Inferior parietal cortex (tissue), 1 donor: ENCODE measurements at regions not wholly inside any gene's neighbourhood (a gene's known extent, or its start where the extent isn't known, plus 50 kb on each side); places are given as distances from the start of the nearest gene placed in this dataset.
"Not testable (repeated sequence)": the region's sequence is repeated elsewhere in the genome, so short reads cannot be mapped to it uniquely, and the experiment has no call there.

ENCODE experiments used
- DNase-seq: peaks from one replicate; pipeline ENCODE4 v3.0.0-alpha.2; 2016; ENCODE audit errors: extremely low spot score

- DNase-seq = no peak
Observed at GRCh38 chr6:11427091-11427722, 110.3 kb upstream of the TMEM170B start.

- DNase-seq = no peak
Observed at GRCh38 chr6:11426571-11426970, 111.0 kb upstream of the TMEM170B start.

DNA sequence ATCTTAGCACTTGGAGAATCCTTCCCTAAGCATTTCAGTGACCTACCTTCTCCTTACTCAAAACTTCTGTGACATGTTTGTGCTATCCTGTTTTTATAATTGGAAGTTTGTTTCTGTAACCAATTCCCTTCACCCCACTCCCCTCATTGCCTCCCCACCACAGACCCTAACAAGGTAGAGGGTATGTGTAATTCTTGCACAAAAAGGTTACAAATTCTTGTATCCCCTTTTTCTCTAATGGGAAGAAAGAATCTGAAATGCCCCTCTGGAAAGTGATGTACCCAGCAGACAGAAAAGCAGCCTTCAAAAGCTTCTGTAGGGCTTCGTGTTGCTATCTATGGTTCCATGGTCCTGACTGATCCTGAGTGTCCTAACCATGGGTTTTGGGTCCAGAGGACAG lies 111.7 kb upstream of the TMEM170B start:
- no peak for DNase-seq

DNA sequence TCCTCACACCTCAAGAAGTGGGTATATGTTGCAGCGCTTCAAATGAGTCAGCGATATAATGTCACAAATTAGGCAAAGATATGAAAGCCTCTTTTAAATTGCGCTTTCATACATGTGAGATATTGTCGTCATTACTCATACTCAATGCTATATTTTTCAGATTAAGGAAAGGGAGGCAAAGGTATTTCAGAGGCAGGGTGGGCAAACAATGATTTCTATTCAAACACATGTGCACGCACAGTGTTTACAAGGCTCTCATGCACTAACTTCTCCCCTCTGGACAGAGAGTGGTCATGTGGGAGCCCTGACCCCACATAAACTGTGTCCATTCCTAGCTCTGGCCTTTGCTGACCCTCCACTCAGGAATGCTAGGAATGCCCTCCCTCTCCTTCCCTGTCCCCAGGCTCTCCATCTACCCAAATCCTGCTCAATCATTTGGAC lies 112.1 kb upstream of the TMEM170B start:
- DNase-seq = no peak

- no peak for DNase-seq
Observed at GRCh38 chr6:11424395-11425034, 113.0 kb upstream of the TMEM170B start.

- DNase-seq = no peak
Observed at GRCh38 chr6:11423667-11424066, 113.9 kb upstream of the TMEM170B start.

DNA sequence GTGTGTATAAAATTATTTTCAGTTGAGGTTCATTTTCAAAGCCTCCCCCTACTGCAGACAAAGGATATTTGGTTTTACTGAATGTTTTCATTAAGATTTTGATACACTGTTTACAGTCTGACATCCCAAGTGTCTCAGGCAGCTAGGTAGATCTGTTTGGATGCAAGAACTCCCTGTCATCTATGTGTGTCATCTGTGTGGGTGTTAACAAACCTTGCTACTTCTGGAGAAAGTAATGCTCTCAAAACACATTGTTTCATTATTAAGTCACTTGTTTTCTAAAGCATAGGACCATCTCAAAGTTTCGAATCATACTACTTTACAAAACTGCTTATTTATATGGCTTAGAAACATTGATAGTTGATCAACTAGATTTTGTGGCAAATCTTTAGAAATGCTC lies 114.5 kb upstream of the TMEM170B start:
- no peak for DNase-seq

DNA sequence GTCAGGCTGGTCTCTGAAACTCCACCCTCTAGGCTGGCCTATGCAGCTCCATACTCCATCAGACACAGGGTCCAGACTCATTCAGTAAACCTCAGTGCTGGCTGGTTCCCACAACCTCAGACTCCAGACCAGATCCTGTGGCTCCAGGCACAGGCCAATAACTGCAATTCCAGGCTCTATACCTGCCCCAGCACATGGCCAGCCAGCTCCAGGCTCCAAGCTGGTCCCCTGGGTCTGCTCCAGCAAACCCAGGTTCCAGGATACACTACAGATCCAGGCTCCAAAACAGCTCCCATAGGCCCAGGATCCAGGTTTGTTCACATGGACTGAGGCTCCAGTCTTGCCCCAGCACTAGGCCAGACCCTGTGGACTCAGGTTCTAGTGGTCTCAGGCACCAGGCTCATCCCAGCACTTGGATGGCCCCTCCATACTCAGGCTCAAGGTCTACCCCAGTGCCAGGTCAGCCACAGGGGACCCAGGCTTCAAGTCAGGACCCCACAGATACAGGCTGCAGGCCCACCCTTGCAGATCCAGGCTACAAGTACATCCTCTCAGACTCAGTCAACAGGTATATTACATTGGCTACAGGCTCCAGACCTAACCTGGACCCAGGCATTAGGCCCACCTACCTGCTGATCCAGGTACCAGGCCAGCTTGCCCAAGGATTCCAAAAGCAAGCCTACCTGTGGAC lies 117.6 kb upstream of the TMEM170B start:
- no peak for DNase-seq

DNA sequence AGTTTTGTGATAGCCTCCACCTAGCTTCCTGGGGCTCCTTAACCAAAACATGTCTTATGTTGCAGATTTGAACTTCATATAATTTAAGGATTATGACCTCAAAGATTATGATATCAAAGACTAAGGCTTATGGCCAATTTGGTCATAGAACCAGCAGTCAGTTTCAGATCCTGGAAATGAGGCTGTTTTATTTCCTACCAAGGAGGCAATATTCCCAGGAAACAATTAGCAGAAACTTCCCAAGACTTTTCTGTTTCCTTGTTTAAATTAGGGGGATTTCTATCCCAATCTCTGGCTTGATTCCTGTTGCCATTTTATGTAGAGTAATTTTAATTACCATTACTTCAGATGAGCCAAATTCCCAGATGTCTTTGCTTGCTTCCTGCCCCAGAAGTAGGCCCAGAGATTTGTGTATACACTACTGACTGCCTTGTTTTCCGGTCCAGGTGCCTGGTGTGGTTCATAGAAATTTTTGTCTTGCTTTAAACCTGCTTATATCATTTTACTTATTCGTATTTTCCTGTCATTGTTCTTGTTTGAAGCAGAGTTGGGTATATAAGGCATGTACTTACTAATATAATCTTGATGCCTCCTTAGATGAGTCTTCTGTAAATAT lies 119.2 kb upstream of the TMEM170B start:
- no peak for DNase-seq

GRCh38 chr6:11416936-11417576 lies 120.5 kb upstream of the TMEM170B start:
- DNase-seq = no peak

GRCh38 chr6:11416099-11416935 lies 121.2 kb upstream of the TMEM170B start:
- DNase-seq = not testable (repeated sequence)

DNA sequence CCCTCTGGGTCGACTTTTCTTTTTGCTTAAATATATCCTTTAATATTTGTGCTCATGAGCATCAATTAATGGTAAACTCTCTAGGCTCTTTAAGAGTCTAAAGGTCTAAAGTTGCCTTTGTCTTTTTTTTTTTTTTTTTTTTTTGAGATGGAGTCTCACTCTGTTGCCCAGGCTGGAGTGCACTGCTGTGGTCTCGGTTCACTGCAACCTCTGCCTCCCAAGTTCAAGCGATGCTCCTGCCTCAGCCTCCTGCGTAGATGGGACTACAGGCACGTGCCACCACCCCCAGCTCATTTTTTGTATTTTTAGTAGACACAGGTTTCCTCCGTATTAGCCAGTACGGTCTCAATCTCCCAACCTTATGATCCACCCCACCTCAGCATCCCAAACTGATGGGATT lies 122.0 kb upstream of the TMEM170B start:
- no peak for DNase-seq

GRCh38 chr6:11414176-11414963 lies 123.2 kb upstream of the TMEM170B start:
- DNase-seq = no peak

DNA sequence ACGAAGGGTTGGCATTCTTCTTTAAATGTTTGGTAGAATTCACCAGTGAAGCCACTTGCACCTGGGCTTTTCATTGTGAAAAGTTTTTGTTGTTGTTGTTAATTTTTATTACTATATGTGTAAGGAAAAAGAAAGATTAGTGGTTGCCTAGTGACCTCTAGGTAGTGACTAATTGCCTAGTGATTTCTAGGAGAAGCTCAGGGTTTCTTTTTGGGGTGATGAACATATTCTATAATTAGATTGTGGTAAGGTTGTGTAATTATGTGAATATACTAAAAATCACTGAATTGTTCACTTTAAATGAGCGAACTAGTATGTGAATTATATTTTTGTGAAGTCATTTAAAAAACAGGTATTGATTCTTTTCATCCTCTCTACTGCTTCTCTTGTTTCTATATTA lies 123.8 kb upstream of the TMEM170B start:
- DNase-seq = no peak

DNA sequence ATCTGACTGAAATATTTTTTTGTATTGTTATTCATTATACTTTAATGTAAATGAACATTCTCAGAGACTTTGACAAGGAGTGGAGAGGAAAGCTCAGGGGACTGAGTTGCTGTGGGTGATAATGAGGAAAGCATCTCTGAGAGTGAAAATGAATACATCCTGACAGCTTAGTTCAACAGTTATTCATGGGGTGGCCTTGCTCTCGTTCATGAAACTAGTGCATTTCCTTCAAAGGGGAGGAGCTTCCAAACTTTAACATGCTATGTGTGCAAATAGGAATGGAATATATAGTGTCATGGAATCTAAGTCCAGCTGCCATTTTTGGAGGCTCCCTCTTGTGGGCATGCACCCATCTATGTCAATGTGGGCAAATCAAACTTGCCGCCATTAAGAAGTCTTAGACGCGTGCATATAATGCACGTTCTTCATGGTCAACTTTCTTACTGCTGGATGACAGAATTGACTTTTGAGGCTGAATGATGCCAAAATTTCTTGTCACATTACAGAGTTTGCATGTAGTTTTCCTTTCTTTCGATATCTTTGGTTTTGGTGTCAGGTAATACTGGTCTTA lies 124.3 kb upstream of the TMEM170B start:
- no peak for DNase-seq

DNA sequence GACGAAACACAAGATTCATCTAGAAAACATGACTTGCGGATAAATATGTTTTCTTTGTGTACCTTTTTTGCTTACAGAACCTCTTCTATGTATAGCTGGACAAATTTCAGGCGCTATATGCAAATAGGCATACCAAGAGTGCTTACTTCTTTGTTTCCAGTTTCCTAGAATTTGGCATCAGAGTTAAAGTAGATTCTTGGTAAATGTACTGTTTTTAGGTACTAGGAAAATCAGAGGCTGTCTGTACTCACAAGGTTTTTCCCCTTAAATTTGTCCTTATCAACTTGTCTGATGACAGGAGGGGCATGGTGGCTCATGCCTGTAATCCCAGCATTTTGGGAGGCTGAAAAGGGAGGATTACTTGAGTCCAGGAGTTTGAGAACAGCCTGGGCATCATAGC lies 124.9 kb upstream of the TMEM170B start:
- no peak for DNase-seq

DNA sequence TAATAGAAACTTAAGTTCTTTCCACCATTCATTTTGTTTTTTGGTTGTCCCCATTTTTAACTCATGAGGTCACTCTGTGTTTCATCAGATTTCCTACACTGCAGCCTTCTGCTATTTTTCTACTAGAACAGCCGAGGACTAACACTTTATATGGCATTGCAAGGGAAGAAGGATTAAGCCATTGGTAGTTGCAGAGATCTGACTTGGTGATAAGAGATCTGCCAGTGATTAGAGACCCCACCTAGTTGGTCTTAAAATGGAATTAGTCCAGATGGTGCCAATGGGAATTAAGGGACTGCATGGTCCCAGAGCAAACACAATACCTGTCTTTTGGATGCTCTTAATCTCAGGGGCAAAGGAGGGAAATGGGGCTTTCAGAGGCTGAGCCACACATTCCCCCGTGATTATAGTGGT lies 125.5 kb upstream of the TMEM170B start:
- DNase-seq = no peak

- DNase-seq = no peak
Observed at GRCh38 chr6:11411593-11411992, 126.0 kb upstream of the TMEM170B start.

DNA sequence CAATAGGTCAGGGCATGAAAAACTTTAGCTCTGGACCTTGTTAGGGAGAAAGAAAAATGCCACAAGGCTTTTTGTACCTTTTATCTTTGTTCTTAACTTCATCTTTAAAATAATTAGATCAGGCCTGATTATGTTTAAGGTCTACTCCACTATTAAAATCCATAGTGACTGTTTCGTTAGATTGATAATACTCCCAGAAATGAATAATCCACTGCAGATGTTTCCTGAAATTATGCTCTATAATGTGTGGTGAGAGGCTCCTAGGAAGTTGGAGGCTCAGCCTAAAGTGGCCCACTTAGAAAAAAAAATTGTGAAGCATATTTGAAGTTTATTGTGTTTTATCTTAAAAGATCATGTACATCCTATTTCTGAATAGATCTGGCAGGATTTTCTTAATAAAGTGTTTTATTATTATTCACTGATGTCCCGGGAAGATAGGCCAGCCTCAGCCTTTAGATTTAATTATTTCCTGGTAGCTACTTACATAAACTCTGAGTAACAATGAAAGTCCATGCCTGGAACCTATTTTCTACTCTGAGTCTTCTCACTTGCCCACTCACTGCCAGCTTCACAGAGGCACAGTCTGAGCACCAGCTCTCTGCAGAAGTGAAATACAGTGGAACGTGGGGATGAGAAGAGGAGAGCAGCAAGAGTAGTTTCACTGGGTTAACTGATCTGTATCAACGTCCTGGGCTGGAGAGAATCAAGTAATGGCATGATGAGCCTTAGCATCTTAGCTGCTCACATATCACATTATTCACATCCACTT lies 126.8 kb upstream of the TMEM170B start:
- no peak for DNase-seq
